ENCODE measurements at regions not wholly inside any gene's neighbourhood (a gene's known extent, or its start where the extent isn't known, plus 50 kb on each side); places are given as distances from the start of the nearest gene placed in this dataset.

DNA sequence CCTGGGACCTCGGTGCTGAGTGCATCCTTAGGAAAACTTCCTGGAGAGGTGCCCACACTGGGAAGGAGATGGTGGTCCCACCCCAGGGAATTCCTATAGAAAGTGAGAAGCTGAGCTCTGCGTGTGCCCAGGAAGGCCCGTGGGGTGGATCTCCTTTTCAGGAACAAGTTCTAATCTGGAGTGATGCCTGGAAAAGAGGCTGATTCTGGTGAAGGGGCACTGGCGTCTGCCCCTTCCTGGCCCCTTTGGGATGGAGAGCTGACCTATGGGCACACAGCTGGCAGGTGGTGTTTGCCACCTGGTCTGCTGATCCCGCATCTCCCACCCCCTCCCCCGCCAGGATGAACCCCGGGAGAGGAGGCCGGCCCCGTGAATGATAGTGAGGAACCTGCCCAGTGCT, 142.0 kb upstream of the RTL1 start:
- DNase-seq (ENCODE audit: low read depth in 2 of 2): no peak

GRCh38 chr14:101046071-101046470, 142.5 kb upstream of the RTL1 start:
- no peak for DNase-seq (ENCODE audit: low read depth in 2 of 2)

- no peak for DNase-seq (ENCODE audit: low read depth in 2 of 2)
Measured at GRCh38 chr14:101047326-101047725, 143.8 kb upstream of the RTL1 start.

- no peak for DNase-seq (ENCODE audit: low read depth in 2 of 2)
Measured at GRCh38 chr14:101048766-101049165, 145.2 kb upstream of the RTL1 start.

GRCh38 chr14:101049511-101049910, 146.0 kb upstream of the RTL1 start:
- DNase-seq (ENCODE audit: low read depth in 2 of 2): no peak

- no peak for DNase-seq (ENCODE audit: low read depth in 2 of 2)
Measured at GRCh38 chr14:101049942-101050341, 146.4 kb upstream of the RTL1 start.

GRCh38 chr14:101050901-101051490, 147.5 kb upstream of the RTL1 start:
- no peak for DNase-seq (ENCODE audit: low read depth in 2 of 2)

GRCh38 chr14:101054671-101055070, 151.1 kb upstream of the RTL1 start:
- no peak for DNase-seq (ENCODE audit: low read depth in 2 of 2)

DNA sequence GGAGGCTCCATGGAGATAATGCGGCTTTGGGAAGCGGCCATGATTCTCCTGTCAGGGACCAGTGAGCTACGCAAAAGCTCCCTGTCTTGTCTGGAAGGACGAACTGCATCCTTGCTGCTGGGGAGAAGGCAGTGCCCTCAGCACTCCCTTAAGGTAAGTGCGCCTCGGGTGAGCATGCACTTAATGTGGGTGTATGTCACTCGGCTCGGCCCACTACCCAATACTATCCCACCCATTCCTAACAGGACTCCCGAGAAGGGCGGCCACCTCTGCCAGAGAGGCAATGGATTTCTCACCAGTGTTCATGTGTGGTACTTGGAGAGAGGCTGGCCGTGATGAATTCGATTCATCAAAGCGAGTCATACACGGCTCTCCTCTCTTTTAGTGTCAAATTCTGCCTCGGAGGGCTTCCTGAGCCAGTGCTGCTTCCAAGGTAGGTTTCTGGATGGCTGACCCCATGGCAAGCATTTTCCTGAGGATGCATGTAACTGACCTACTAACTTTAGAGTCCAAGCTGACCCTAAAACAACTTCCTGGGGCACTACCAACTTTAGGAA, 151.7 kb upstream of the RTL1 start:
- DNase-seq (ENCODE audit: low read depth in 2 of 2): no peak

DNA sequence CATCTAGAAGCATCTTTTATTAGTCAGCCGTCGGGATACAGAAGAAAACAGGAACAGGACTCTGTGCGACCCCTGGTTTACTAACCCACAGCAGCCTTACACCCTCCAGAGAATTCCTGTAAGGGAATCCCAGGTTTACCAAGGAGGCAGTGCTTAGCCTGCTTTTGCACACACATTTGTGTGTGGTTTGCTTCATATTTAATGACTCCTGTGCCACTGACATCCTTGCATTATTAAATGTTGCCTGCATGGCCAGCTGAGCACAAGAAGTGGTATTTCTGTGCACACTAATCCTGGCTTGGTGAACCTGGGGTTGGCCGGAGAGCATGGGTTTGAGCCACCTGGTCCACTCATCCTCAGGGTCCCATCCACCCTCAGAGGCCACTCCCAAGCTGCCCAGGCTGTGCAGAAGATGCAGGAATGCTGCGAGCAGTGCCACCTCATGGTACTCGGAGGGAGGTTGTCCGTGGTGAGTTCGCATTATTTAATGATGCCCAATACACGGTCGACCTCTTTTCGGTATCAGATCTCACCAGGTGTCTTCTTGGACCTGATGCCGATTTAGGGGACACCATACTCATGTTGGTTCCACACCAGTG, 152.4 kb upstream of the RTL1 start:
- no peak for DNase-seq (ENCODE audit: low read depth in 2 of 2)

DNA sequence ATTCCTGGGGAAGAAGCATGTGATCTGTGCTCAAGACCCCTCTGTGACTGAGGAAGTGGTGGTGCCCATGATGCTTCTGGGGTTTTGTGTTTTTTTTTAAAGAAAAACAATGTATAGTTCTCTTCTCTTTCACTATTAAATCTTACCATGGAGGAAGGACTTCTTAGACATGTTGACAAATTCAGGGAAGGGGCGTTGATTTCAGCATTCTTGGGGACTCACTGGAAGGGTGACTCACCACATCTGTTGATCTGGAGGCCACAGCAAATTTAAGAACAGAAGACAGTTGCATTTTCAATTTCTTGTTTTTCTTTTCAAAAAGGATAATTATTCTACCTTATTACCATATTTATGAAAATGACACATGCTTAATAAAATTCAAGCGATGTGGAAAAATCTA, 152.9 kb upstream of the RTL1 start:
- no peak for DNase-seq (ENCODE audit: low read depth in 2 of 2)

DNA sequence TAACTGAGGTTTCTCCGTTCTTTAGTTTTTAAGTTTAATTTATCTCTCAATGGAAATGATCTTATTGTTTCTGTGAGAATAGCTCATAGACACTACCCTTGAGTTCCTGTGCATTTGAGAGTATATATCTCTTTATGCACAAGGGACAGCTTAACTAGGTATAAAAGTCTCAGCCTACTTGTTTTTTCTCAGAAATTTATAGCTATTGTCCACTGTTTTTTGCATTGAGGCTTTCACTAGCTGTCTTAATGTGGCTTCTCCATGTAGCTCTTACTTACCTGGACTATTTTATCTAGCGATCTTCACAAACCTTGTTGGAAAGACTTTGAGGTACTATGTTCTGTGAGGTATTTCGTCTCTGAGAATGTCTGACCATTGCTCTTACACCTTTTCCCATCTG, 153.9 kb upstream of the RTL1 start:
- DNase-seq (ENCODE audit: low read depth in 2 of 2): no peak

DNA sequence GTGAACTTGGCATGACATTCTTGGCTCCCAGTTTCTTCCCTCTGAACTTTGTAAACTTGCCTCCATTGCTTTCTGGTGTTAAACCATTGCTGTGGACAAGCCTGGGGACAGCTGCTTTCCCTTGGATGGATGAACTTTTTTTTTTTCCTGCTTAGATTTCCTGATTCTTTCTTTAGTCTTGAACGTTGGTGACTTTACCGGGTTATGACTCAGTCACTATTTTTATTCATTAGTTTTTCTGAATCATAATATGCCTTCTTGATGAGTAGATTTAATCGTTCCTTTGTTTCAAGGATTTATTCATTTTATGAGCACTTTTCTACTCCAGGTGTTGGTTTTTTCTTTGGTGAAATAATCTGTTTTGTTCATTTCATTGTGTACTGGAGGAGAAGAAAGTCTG, 155.0 kb upstream of the RTL1 start:
- no peak for DNase-seq (ENCODE audit: low read depth in 2 of 2)

DNA sequence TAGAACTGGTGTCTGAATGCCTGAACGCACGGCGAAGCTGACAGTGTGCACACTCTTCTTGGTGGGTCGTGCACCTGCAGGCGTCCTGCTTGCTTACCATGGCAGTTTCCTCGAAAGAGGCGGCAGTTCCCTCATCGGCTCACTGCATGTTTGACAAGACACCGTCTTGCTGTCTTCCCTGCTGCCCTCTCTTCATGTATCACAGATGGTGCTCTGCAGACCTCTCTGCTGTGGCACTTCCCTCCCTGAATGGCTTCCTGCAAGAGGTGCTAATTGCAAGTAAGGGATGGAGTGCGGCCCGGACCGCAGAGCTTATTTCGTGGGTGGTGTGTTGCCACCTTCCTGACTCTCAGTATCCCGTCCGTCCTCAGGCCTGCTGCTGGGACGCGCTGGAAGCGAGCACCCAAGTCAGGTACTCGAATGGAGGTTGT, 156.7 kb upstream of the RTL1 start:
- DNase-seq (ENCODE audit: low read depth in 2 of 2): no peak

DNA sequence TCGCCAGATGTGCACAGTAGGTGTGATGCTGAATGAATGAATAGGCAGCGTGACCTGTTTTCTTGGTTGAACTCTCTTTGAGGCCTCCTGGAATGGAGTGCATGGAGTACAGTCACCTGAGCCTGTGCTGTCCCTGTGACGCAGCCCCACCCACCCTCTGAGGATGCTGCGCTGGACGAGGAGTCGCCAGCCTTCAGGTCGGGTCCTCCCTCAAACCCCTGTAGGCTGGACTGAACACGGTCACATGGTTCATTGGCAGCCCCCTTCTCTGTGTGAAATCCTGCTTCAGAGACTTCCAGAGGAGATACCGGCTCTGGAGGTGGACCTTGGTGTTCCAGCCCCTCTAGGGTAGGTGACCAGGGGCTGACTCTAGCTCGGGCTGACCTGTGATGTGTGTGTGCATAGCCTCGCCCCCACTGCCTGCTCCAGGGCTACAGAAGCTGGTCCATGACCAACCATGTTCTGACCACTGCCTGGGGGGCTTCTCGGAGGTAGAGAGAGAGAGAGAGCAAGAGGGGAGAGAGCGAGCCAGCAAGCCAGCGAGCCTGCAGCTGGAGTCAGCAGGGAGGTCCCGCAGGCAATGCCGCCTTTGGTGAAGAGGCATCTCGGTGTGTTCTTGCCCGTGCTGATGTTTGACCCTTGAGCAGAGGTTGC, 158.0 kb upstream of the RTL1 start:
- DNase-seq (ENCODE audit: low read depth in 2 of 2): no peak

DNA sequence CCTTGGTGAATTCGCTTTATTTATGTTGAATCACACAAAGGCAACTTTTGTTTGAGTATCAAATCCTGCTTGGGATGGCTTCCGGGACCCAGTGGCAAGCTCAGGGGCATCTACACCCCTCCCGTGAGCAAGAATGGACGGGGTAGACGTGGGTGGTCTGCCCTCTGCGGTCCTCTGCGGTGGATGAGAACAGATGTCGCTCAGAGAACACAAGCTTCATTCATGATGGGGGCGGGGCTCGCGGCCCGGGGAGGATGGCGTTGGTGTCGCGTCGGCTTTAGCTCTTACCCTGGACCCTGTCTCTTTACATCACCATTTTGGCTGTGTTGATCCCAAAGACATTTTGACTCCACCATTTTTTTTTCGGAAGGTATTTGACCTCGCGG, 158.5 kb upstream of the RTL1 start:
- no peak for DNase-seq (ENCODE audit: low read depth in 2 of 2)

DNA sequence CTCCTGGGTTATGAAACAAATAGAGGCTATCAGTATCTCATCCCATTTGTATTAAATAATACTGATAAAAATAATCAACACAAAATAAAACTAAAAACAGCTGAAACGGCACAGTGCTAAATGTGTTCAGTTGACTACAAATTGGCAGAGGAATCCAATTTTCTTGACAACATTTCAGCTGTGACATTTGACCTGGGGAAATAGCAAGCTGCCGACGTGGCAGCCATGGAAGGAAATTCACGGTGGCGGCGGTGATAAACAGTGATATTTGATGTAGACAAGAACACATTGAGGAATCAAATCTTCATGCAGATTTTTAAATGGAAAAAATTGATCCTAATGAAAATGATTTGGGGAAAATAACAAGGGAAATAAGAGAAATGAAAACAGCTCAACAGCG, 159.1 kb upstream of the RTL1 start:
- DNase-seq (ENCODE audit: low read depth in 2 of 2): no peak

- no peak for DNase-seq (ENCODE audit: low read depth in 2 of 2)
Measured at GRCh38 chr14:101063121-101063520, 159.6 kb upstream of the RTL1 start.

- DNase-seq (ENCODE audit: low read depth in 2 of 2): no peak
Measured at GRCh38 chr14:101064121-101064661, 160.7 kb upstream of the RTL1 start.

- DNase-seq (ENCODE audit: low read depth in 2 of 2): no peak
Measured at GRCh38 chr14:101064718-101065117, 161.2 kb upstream of the RTL1 start.

DNA sequence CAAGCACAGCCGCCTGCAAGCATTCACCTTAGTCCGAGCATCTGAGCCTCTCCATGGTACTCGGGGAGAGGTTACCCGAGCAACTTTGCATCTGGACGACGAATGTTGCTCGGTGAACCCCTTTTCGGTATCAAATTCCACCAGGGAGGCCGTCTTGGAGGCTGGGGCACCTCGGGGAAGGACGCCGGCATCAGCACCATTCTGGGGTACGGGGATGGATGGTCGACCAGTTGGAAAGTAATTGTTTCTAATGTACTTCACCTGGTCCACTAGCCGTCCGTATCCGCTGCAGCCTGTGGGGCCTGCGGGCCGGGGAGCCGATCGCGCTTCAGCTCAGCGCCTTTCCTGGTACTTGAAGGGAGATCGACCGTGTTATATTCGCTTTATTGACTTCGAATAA, 161.7 kb upstream of the RTL1 start:
- no peak for DNase-seq (ENCODE audit: low read depth in 2 of 2)

- DNase-seq (ENCODE audit: low read depth in 2 of 2): no peak
Measured at GRCh38 chr14:101065696-101066694, 162.5 kb upstream of the RTL1 start.

All from stimulated activated CD8-positive, alpha-beta memory T cell treated with anti-CD3 and anti-CD28 coated beads, Interleukin-15, amount 100 ng/mL, for 4 hours (primary cell).